GM12873 (cell line): ENCODE measurements at regions not wholly inside any gene's neighbourhood (a gene's known extent, or its start where the extent isn't known, plus 50 kb on each side); places are given as distances from the start of the nearest gene placed in this dataset.

Experiments used
- TF ChIP-seq, protein P1 (sequence below): IDR thresholded peaks from 2 replicates; pipeline ENCODE4 v1.5.1; 2012; ENCODE audit warnings: low read depth, mild to moderate bottlenecking, moderate library complexity, low read length, control low read depth; ENCODE audit not compliant: insufficient read depth; ENCODE audit errors: missing control alignments

DNA sequence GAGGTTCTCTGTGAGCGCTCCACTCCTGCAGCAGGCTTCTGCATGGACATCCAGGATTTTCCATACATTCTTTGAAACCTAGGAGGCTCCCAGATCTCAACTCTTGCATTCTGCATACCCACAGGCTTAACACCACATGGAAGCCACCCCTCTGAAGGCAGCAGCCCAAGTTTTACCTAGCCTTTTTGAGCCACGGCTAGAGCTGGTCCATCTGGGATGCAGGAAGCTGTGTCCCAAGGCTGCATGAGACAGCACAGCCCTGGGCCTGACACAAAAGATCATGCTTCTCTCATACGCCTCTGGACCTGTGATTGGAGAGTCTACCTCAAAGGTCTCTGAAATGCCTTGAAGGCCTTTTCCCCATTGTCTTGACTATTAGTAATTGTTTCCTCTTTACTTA is 53.6 kb upstream of the RPRM start:
- TF ChIP-seq, protein P1, sequence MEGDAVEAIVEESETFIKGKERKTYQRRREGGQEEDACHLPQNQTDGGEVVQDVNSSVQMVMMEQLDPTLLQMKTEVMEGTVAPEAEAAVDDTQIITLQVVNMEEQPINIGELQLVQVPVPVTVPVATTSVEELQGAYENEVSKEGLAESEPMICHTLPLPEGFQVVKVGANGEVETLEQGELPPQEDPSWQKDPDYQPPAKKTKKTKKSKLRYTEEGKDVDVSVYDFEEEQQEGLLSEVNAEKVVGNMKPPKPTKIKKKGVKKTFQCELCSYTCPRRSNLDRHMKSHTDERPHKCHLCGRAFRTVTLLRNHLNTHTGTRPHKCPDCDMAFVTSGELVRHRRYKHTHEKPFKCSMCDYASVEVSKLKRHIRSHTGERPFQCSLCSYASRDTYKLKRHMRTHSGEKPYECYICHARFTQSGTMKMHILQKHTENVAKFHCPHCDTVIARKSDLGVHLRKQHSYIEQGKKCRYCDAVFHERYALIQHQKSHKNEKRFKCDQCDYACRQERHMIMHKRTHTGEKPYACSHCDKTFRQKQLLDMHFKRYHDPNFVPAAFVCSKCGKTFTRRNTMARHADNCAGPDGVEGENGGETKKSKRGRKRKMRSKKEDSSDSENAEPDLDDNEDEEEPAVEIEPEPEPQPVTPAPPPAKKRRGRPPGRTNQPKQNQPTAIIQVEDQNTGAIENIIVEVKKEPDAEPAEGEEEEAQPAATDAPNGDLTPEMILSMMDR, result no peak

DNA sequence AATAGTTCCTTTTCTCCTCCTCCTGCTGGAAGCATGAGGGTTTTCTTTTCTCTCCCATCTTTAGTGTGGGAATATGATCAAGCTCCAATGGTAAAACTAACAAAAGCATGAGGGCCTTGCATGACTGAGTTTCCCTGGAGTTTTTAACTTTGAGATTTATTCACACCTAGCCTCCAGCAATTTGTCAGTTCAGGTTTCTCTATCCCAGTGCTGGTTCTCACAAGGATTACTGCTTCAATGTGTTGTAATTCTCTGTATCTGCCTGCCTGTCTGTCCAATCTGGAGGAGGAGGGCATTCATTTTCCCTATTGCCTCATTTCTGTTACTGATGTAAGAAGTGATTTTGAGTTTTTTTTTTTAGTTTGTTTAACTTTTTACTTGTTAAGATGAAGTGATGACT is 57.6 kb upstream of the RPRM start:
- TF ChIP-seq, protein P1, result no peak

DNA sequence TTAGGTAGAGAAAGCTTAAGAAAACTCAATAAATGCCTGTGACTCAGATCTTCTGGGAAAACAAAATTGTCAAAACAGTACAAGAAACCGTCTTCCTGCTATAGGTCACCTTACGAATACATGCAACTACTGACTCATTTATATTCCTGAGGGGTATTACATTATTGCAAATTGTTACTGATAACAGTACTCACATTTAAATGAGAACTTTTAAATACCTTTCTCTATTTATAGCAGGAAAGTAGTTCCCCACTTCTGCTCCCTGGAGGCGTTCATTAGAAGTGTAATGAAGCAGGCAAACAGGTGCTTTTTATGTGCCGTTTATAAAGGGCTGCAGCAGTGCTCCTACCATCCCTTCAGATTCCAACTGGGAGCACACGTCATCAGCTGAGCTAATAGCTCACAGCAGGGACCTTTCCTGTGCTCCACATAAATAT is 65.1 kb upstream of the RPRM start:
- TF ChIP-seq, protein P1, result no peak

DNA sequence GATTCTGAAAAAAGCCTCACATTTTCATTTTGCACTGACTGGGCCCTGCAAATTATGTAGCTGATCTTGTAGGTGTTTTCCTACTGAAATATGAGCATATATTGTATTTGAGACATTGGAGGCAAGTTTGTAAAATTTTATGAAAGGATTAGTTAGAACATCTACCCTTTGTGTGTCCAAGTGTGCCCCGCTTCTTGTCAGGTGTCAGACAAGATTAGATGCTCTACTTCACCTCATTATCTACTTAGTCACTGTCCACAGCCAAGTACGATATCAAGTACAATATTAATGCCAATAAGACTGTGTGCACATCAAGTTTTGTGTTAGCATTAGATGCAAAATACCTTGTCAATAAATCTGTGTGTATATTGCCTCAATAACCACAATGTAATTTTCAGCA is 67.8 kb upstream of the RPRM start:
- TF ChIP-seq, protein P1, result no peak

DNA sequence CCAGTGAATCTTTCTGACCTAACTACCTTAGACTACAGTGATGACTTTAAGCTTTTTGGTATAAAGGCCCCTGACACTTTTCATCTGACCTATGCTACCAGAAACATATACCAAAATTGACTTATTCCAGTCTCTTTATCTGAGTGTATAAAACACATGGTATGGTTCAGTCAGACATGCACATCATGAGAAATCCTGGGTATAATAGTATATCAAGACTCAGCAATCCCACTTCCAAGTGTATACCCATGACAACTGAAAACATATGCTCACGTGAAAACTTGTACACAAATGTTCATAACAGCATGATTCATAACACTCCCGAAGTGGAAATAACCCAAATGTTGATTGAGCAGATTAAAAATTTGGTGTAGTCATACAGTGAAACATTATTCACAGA is 70.0 kb upstream of the RPRM start:
- TF ChIP-seq, protein P1, result no peak

DNA sequence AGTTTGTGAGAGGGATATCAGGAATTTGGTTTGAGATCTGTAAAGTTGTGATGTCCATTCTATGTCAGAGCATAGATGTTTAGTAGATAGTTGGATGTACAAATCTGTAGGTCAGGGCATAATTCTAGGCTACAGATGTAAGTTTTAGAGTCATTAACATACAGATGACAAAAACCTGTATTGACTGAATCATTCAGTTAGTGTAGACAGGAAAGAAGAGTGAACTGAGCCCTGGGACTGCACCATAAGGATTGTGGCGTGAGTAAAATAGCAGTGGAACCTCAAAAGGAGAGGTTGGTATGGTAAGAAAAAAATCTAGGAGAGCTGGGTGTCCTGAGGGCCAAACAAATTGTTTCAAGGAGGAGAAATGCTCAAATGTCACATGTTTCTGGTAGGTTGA is 73.1 kb upstream of the RPRM start:
- TF ChIP-seq, protein P1, result no peak

DNA sequence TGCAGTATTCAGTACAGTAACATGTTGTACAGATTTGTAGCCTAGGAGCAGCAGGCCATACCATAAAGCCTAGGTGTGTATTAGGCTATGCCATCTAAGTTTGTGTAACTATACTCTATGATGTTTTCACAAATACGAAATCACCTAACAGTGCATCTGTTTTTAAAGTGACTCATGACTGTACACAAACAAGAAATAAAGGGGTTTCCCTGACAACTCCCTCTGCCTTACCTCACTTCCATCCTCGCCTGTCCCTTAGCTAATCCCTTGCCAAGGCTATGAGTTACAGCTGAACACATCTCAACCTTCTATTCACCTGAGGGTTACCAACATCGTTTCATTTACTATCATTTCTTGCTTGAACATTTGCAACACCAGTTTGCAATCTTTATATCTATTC is 78.6 kb upstream of the RPRM start:
- TF ChIP-seq, protein P1, result no peak

DNA sequence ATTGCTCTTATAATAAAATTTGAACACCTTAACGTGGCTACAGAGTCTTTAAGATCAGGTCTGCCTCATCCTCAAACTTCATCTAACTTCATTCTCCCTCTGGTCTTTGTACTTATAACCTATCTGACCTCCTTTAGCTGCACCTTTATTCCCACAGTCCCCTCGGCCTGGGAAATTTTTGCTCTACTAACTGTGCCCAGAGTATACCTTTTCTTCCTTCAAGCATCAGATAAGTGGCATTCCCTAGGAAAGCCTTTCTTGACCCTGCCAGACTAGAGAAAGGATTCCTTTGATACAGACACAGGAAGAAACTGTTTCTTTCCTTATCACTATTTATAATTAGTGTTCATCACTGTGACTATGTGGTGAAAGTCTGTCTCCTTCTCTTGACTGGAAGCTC is 79.2 kb upstream of the RPRM start:
- TF ChIP-seq, protein P1, result no peak
